ENCODE measurements at regions not wholly inside any gene's neighbourhood (a gene's known extent, or its start where the extent isn't known, plus 50 kb on each side); places are given as distances from the start of the nearest gene placed in this dataset.

GRCh38 chr9:1829719-1830118 lies 185.4 kb upstream of the SMARCA2 start:
- H3K27ac ChIP-seq (ENCODE audit: insufficient read depth, low read length): no peak overlapping the region
- no peaks in the 10 kb centered on the region for H3K27me3 ChIP-seq (ENCODE audit: control insufficient read depth, insufficient read depth, low read length)
- H3K9me3 ChIP-seq (ENCODE audit: control insufficient read depth, insufficient read depth, low read depth, low read length): no peaks in the 10 kb centered on the region
- no peak overlapping the region for H3K4me3 ChIP-seq (replicated peaks in 1 of 4; ENCODE audit: control extremely low read depth in 1 of 4, insufficient read depth in 1 of 4, low read depth in 3 of 4, low read length in 4 of 4)
- no peaks in the 10 kb centered on the region for H4K20me1 ChIP-seq (ENCODE audit: control insufficient read depth, extremely low read depth, insufficient read depth, low read length)
- no peaks in the 10 kb centered on the region for H3K4me1 ChIP-seq (ENCODE audit: control insufficient read depth, extremely low read depth, insufficient read depth, low read length)
- H3K4me2 ChIP-seq (ENCODE audit: extremely low read depth, insufficient read depth, low read length): no peak overlapping the region
- DNase-seq (ENCODE audit: low read depth in 2 of 2): no peak
- H3K79me2 ChIP-seq (ENCODE audit: control insufficient read depth, insufficient read depth, low read length): no peaks in the 10 kb centered on the region
- H2AFZ ChIP-seq (ENCODE audit: low read length): no peak overlapping the region
- no peaks in the 10 kb centered on the region for H3K36me3 ChIP-seq (ENCODE audit: control insufficient read depth, insufficient read depth, low read length)
- TF ChIP-seq EZH2 (IDR thresholded peaks at IDR 0.05; ENCODE audit: low read length, missing control alignments) (no peak), CTCF (conservative IDR thresholded peaks at IDR 0.05 in 1 of 2, IDR thresholded peaks at IDR 0.05 in 1 of 2; ENCODE audit: low read depth in 1 of 2, low read length in 2 of 2) (no peak)
- H3K9ac ChIP-seq (ENCODE audit: insufficient read depth, low read length): no peak overlapping the region

GRCh38 chr9:1832960-1833359 lies 182.2 kb upstream of the SMARCA2 start:
- Histone ChIP-seq H3K27me3 (ENCODE audit: control insufficient read depth, insufficient read depth, low read length) (no peaks in the 10 kb centered on the region), H3K9me3 (ENCODE audit: control insufficient read depth, insufficient read depth, low read depth, low read length) (no peaks in the 10 kb centered on the region), H3K4me3 (replicated peaks in 1 of 4; ENCODE audit: control extremely low read depth in 1 of 4, insufficient read depth in 1 of 4, low read depth in 3 of 4, low read length in 4 of 4) (no peak overlapping the region), H3K79me2 (ENCODE audit: control insufficient read depth, insufficient read depth, low read length) (no peaks in the 10 kb centered on the region), H3K9ac (ENCODE audit: insufficient read depth, low read length) (no peak overlapping the region), H2AFZ (ENCODE audit: low read length) (no peak overlapping the region), H3K4me1 (ENCODE audit: control insufficient read depth, extremely low read depth, insufficient read depth, low read length) (no peaks in the 10 kb centered on the region), H3K27ac (ENCODE audit: insufficient read depth, low read length) (no peak overlapping the region), H4K20me1 (ENCODE audit: control insufficient read depth, extremely low read depth, insufficient read depth, low read length) (no peaks in the 10 kb centered on the region), H3K36me3 (ENCODE audit: control insufficient read depth, insufficient read depth, low read length) (no peaks in the 10 kb centered on the region), H3K4me2 (ENCODE audit: extremely low read depth, insufficient read depth, low read length) (no peak overlapping the region)
- TF ChIP-seq CTCF (conservative IDR thresholded peaks at IDR 0.05 in 1 of 2, IDR thresholded peaks at IDR 0.05 in 1 of 2; ENCODE audit: low read depth in 1 of 2, low read length in 2 of 2): no peak
- no peak for TF ChIP-seq EZH2 (IDR thresholded peaks at IDR 0.05; ENCODE audit: low read length, missing control alignments)
- DNase-seq (ENCODE audit: low read depth in 2 of 2): no peak

GRCh38 chr9:1837453-1838084 lies 177.6 kb upstream of the SMARCA2 start:
- H3K9me3 ChIP-seq (ENCODE audit: control insufficient read depth, insufficient read depth, low read depth, low read length): no peaks in the 10 kb centered on the region
- no peaks in the 10 kb centered on the region for H4K20me1 ChIP-seq (ENCODE audit: control insufficient read depth, extremely low read depth, insufficient read depth, low read length)
- H2AFZ ChIP-seq (ENCODE audit: low read length): no peak overlapping the region
- H3K9ac ChIP-seq (ENCODE audit: insufficient read depth, low read length): no peak overlapping the region
- H3K27me3 ChIP-seq (ENCODE audit: control insufficient read depth, insufficient read depth, low read length): no peaks in the 10 kb centered on the region
- no peaks in the 10 kb centered on the region for H3K36me3 ChIP-seq (ENCODE audit: control insufficient read depth, insufficient read depth, low read length)
- H3K4me3 ChIP-seq (replicated peaks in 1 of 4; ENCODE audit: control extremely low read depth in 1 of 4, insufficient read depth in 1 of 4, low read depth in 3 of 4, low read length in 4 of 4): no peak overlapping the region
- peak in 1 of 2 donors; percentile 18 for DNase-seq (ENCODE audit: low read depth in 2 of 2)
- TF ChIP-seq CTCF (conservative IDR thresholded peaks at IDR 0.05 in 1 of 2, IDR thresholded peaks at IDR 0.05 in 1 of 2; ENCODE audit: low read depth in 1 of 2, low read length in 2 of 2): peak in 1 of 2 donors; percentile 38
- TF ChIP-seq EZH2 (IDR thresholded peaks at IDR 0.05; ENCODE audit: low read length, missing control alignments): no peak
- no peak overlapping the region for H3K27ac ChIP-seq (ENCODE audit: insufficient read depth, low read length)
- H3K4me2 ChIP-seq (ENCODE audit: extremely low read depth, insufficient read depth, low read length): no peak overlapping the region
- H3K79me2 ChIP-seq (ENCODE audit: control insufficient read depth, insufficient read depth, low read length): no peaks in the 10 kb centered on the region
- H3K4me1 ChIP-seq (ENCODE audit: control insufficient read depth, extremely low read depth, insufficient read depth, low read length): no peaks in the 10 kb centered on the region

All from fibroblast of lung (primary cell).